ENCODE measurements at regions not wholly inside any gene's neighbourhood (a gene's known extent, or its start where the extent isn't known, plus 50 kb on each side); places are given as distances from the start of the nearest gene placed in this dataset.

DNA sequence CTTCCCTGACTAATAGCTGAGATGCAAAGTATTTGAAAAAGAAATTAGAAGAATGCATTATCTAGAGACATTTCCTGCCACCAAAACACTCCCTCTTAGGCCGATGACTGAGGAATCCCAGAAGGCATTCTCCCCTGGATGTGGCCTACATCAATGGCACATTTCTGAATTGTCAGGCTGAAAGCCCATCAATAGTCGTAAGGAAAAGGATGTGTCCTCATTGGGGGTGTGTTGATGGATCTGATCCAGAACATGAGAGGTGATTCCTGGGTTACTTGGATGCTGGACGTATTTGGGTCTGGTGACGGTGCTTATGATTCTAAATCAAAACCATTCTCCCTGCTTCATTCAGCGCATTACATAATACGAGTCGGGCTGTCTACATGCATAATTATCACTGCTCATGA, 216.9 kb upstream of the CDIN1 start:
- WGBS, 2 donors = 84% methylated on average over 7 of the region's 7 CpGs
- TF ChIP-seq, protein P1, sequence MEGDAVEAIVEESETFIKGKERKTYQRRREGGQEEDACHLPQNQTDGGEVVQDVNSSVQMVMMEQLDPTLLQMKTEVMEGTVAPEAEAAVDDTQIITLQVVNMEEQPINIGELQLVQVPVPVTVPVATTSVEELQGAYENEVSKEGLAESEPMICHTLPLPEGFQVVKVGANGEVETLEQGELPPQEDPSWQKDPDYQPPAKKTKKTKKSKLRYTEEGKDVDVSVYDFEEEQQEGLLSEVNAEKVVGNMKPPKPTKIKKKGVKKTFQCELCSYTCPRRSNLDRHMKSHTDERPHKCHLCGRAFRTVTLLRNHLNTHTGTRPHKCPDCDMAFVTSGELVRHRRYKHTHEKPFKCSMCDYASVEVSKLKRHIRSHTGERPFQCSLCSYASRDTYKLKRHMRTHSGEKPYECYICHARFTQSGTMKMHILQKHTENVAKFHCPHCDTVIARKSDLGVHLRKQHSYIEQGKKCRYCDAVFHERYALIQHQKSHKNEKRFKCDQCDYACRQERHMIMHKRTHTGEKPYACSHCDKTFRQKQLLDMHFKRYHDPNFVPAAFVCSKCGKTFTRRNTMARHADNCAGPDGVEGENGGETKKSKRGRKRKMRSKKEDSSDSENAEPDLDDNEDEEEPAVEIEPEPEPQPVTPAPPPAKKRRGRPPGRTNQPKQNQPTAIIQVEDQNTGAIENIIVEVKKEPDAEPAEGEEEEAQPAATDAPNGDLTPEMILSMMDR (IDR thresholded peaks at IDR 0.05) = no peak
- intact Hi-C loops (cut with DNase I) = no loop called here

DNA sequence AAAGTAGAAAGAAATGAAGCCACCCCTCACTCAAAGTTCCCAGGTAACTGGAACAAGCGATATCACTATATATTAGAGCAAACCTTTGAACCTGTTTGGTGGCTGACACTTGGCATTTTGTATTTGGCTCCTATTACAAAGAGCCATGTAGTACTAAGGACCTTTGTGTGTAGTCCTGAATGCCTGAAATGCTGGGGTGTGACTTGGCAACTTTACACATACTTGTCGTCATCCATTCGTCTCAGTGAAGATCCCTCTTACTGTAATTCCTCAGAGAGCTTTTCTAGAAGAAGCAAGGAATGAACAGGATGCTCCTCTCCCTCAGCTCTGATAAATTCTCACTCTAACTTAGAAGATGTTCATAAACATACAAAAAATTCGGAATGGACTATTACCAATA, 216.1 kb upstream of the CDIN1 start:
- Histone ChIP-seq H3K27me3 (no peaks in the 10 kb centered on the region), H3K27ac (no peak overlapping the region), H3K4me1 (no peaks in the 10 kb centered on the region), H3K4me3 (no peak overlapping the region), H3K9me3 (no peaks in the 10 kb centered on the region), H3K36me3 (no peaks in the 10 kb centered on the region)
- 34 to 42% methylated on average over 4 of the region's 4 CpGs for WGBS, 2 donors
- intact Hi-C loops (cut with DNase I) = no loop called here
- DNase-seq (no peak), FAIRE-seq (no peak), ATAC-seq (peak in 2 of 4 donors; percentile 18 to 30)
- TF ChIP-seq, protein P1 (IDR thresholded peaks at IDR 0.05) = no peak

More for the DNA sequence above, 216.9 kb upstream of the CDIN1 start:
- FAIRE-seq (no peak), DNase-seq (no peak), ATAC-seq (no peak)
- Histone ChIP-seq H3K9me3 (no peaks in the 10 kb centered on the region), H3K27ac (no peak overlapping the region), H3K36me3 (no peaks in the 10 kb centered on the region), H3K27me3 (no peaks in the 10 kb centered on the region), H3K4me1 (no peaks in the 10 kb centered on the region), H3K4me3 (no peak overlapping the region)

DNA sequence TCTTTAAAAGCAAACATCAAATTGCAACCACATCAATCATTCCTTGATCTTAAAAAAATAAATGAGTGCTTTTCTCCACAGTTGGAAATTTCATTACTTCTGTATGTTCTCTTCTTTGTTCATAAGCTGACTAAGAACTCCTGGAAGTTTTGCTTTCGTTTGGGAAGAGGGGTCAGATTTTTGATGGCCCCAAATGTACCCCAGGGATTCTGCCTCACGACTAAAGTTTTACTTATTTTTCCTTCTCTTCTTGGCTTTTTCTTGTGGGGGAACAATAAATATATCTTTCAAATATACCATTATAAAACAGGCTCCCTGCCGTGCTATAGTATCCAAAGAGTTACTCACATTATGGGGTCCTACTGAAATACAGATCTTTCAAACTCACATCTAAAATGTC, 215.0 kb upstream of the CDIN1 start:
- Histone ChIP-seq H3K4me3 (no peak overlapping the region), H3K9me3 (no peaks in the 10 kb centered on the region), H3K27ac (no peak overlapping the region), H3K36me3 (no peaks in the 10 kb centered on the region), H3K27me3 (no peaks in the 10 kb centered on the region), H3K4me1 (no peaks in the 10 kb centered on the region)
- TF ChIP-seq, protein P1 (IDR thresholded peaks at IDR 0.05) = no peak
- intact Hi-C loops (cut with DNase I) = no loop called here
- FAIRE-seq (no peak), ATAC-seq (no peak), DNase-seq (no peak)
- WGBS, 2 donors = 52 to 70% methylated on average over 3 of the region's 3 CpGs

DNA sequence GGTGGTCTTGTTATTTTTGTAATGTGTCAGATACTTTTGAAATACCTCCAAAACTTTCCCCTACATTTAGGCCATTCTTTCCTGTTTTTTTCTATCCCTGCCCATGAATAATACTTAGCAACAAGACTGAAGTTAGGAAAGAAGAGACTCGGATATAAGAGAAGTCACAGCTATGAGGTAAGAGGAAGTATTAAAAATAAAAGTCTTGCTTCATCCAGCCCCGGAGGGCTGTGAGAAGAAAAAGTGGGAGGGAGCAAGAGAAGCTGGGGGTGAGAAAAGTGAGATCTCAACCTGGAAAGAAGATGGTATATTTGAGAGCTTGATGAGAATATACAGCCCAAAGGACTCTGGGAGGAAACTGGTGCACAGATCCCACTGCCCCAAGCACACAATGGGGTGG, 213.5 kb upstream of the CDIN1 start:
- no peaks in the 10 kb centered on the region for H3K27me3 ChIP-seq
- H3K27ac ChIP-seq = no peak overlapping the region
- TF ChIP-seq, protein P1 (IDR thresholded peaks at IDR 0.05) = no peak
- FAIRE-seq (no peak), DNase-seq (no peak), ATAC-seq (no peak)
- intact Hi-C loops (cut with DNase I) = no loop called here
- H3K36me3 ChIP-seq = no peaks in the 10 kb centered on the region
- no peak overlapping the region for H3K4me3 ChIP-seq
- no peaks in the 10 kb centered on the region for H3K9me3 ChIP-seq
- no peaks in the 10 kb centered on the region for H3K4me1 ChIP-seq
- WGBS, 2 donors = 48 to 62% methylated on average over 2 of the region's 2 CpGs

DNA sequence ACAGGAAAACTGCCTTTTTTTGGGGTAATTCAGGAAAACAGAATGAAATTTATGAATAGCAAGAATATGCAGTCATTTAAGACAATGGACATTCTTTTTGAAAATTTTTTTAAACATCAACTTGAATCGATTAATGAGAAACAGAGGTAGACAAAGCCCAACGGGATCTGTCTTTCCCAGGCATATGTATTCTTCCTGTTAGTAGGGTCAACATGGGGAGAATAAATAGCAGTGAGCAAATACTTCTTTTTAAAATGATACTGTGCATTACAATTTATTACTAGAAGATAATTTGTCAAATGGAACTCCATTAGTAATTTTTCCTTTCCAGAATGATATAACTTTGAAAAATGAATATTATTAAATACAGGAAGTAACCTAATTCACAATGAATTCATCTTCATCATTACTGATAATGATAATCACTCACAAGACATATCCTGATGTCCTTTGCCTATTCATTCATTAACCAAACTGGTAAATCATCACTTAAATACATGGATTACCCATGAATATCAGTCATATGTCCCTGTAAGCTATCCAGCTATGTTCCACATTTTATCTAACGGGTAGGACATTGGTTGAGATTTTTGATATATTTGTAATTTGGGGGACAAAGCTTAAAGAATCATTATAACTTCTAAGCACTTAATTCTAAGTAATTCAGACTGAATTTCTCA, 209.2 kb upstream of the CDIN1 start:
- Histone ChIP-seq H3K36me3 (no peaks in the 10 kb centered on the region), H3K4me1 (no peaks in the 10 kb centered on the region), H3K4me3 (no peak overlapping the region), H3K9me3 (no peaks in the 10 kb centered on the region), H3K27ac (no peak overlapping the region), H3K27me3 (no peaks in the 10 kb centered on the region)
- TF ChIP-seq, protein P1 (IDR thresholded peaks at IDR 0.05) = no peak
- ATAC-seq (no peak), DNase-seq (no peak), FAIRE-seq (no peak)
- 25 to 27% methylated on average over 3 of the region's 3 CpGs for WGBS, 2 donors
- intact Hi-C loops (cut with DNase I) = no loop called here

Data from pancreas (tissue), 10 donors.